GM18873 (cell line): ENCODE measurements at regions not wholly inside any gene's neighbourhood (a gene's known extent, or its start where the extent isn't known, plus 50 kb on each side); places are given as distances from the start of the nearest gene placed in this dataset.

Source experiments
- ATAC-seq: cut with Tn5 transposase; IDR thresholded peaks from one replicate; pipeline ENCODE4 v1.9.1; 2021; ENCODE audit warnings: mild to moderate bottlenecking, moderate library complexity, moderate number of reproducible peaks; ENCODE audit not compliant: unreplicated experiment, low FRiP score

DNA sequence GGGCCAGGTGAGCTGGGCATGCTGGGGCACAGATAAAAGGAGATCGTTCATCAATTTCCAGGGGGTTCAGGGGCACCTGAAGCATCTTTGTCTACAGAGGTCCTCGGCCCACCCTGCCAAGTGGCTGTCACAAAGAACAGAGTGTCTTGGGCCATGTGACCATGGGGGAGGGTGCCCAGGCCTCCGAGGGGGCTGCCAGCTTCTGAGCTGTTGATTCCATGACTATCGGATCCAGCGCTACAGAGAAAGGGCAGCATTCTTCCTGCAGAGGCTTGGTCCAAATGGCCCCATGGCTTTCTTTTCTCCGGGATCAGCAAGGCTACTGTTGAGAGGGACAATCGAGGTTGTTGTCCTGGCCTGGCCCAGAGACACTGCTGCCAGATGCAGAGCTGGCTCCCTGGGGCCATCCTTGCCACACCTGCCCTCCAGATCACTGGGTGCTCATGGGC is 289.2 kb downstream of the ZSWIM6 start:
- ATAC-seq = no peak

DNA sequence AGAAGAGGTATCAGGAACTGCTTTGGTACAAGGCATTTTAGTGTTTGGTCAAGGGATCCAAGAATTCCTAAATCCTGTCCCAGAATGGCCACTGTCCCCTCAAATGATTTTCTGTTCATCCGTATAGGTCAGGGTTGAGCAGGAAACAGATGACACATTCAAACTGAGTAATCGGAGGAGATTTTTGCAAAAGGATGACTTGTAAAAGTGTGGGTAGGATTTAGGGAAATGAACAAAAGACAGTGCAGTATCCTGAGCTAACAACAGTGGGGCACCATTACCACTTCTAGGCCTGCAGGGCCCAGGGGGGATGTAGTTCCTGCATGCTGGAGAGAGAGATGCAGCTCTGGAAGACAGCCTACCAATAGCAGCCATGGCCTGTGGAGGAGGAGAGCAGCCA is 290.1 kb downstream of the ZSWIM6 start:
- ATAC-seq = no peak

DNA sequence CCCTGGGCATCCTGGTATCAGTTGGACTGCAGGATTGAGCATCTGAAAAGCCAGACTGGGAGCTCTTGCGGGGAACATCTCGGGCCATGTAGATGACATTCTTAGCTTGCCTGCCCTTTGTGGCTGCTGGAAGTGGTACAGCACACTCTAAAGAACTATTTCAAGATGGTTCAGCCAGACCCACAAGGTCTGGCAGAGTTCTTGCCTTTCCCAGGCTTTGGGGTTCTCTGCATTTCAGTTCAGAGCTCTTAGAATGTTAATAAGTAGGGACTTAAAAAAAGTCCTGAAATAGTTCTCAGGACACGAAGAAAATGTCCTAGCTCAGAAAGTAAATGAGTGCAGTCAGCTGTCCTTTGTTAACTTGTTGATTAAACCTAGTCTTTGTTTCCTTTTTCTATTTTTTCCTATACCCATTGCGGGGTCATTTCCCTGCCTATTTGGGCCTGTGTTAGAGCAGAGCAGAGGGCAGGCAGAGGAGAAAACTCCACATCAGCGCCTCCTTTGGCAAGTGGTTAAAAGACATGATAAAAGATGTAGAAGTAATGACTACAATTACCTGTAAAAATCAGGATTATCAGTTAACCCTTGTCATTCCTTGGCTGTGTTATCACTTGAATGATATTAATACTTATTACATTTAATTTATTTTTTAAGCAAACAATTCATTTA is 291.5 kb downstream of the ZSWIM6 start:
- ATAC-seq = no peak

DNA sequence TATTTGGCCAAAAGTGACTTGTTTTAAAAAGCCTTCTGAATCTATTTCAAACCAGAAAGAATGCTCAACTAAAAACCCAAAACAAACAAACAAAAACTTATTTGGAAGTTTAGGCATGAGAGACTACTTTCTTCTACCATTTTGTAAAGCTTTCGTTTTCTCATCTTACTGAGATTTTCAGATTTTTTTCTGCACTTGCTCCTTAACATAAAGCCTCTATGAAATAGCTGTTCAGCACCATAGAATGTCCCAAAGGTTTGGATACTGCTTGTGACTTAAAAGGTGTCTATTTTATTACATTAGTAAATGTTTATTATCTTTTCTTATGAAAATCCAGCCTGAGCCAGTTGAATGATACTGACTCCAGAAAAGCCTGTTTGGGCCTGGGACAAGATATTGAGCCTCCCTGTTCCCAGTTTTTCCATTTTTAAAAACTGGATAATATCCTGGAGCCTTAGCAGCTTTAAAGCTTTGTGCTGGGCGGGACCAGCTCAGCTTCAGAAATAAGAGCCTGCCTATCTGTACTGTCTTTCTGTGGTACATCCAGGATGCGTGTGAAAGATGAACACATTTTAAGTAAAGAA is 292.6 kb downstream of the ZSWIM6 start:
- ATAC-seq = no peak

DNA sequence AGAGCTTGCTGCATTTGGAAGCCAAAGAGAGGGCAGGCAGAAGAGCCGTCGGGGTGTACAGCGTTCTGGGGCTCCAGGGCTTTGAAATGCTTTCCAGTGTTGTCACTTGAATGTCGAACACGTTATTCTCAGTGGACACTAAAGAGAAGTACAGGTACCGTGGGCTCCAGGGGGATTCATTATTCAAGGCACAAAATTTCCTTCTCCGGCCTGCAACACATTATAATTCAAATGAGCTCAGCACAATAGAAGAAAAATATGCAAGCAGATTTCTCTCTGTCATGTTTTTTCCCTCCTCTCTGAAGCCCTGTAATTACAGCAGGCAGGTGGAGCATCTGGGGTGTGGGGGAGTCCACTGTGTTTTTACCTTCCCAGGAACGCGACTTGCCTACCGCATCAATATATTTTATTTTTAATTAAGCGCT is 293.1 kb downstream of the ZSWIM6 start:
- ATAC-seq = no peak

DNA sequence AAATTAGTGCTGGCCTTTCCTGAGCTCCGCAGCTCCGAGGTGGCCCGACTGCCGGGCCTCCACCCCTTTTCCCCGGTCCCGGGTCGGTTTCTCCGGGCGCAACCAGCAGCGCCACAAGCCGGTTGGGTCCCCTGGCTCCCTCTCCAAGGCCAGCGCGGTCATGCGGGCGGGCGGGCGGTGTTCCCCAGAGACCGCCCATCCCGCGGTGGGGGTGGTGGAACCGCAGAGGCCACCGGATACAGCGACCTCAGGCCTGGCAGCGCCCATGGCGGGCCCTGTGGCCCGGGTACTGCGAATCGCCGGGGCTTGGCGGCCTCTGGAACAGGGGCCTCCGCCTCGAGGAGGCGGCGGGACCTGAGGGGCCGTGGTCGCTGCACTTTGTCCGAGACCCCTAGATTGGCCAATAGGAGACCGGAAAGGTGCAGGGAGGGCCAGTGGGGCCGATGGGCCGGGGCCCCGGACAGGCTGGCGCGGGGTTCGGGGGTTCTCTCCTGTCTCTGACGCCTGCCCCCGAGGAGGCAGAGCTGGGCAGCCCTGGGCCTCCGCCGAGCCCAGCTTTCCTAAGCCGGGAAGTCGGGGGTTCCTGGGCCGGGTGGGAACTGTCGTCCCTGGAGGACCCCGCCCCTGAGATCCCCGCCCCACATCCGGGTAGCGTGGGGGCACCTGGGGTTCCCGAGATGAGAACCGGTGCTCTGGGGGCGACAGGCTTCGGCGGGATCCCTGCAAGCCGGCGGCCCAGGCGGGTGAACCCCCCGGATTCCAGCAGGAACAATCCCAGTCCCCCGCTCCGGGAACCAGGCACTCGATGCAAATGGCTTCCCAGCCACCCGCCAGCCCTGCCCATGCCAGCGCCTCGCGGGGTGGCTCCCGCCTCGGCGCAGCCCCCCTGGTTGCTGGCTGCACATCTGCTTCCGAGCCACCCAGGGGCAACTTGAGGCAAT is 293.9 kb downstream of the ZSWIM6 start:
- no peak for ATAC-seq

DNA sequence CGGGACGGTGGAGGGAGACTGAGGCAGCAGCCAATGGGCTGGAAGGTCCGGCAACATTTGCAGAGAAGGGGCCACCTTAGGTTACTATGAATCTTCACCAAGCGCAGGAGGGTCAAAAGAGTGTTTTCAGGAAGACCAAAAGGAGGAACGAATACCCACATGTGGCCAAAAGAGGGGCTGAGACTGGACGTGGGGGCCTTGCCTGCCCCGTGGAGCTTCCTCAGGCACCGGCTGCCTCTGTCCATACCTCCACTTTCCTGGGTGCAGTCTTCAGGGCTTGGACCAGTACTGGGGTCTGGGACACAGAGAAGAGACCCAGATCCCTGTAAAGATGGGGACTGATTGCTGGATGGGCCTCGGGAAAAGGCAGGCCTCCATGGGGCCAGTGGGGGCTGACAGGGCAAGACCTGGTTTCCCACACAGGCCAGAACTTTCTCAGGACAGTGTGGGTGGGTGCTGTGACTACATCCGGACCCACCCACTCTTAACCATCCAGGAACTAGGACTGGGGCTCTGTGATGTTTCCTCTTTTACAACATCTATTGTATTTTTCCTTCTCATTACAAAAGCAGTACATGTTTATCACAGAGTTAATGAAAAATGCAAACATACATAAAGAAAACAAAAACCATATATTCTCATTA is 294.7 kb downstream of the ZSWIM6 start:
- ATAC-seq = no peak

DNA sequence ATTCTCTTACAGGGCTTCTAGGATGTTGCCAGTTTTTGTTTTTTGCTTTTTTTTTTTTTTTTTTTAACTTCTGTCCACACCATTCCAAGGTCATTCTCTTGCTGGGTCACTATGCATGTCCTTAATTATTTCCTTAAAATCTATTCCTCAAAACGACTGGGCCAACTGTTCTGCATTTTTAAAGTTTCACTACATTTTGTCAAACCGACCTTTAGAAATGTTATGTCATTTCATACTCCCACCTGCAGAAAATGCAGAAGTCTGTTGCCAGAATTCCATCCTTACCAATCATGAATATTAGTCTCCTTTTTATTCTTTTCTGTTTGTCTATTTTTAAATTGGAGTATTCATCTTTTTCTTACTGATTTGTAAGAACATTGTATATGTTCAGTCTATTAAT is 295.5 kb downstream of the ZSWIM6 start:
- no peak for ATAC-seq

DNA sequence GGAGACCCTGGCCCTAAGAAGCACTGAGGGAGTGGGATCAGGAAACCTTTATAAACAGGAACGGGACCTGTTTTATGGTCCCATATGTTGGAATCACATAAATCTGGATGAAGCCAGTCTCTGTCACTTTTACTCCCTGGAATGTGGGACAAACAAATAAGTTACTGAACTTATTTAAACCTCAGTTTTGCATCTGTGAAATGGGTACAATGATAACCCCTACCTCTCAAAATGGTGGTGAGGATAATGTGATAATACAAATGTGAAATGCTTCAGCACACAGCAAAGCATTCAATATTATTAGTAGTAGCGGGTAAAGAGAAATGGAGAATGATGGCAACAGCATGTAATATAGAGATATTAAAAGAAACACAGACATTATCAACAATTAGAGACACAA is 298.9 kb downstream of the ZSWIM6 start:
- no peak for ATAC-seq

DNA sequence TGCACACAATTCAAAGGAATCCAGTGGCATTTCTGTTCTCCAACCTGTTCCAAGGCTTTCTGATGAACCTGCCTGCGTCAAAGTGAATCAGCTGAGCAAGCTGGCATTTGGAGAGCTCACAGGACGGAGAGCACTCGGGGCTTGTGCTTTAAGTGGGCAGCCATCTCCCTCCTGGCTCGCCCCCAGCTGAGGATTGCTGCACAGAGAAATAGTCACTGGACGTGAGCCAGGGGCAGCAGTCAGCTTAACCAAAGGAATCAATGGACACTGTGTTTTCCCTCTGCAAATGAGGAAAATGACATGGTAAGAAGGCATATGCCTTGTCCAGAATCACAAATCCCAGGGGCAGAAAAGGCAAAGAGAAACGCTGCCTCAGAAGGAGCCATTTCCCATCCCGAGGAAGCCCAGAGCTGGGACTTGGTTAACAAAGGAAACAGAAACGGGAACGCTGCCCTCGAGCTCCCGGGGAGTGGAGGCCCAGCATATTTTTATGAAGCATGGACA is 299.4 kb downstream of the ZSWIM6 start:
- no peak for ATAC-seq

DNA sequence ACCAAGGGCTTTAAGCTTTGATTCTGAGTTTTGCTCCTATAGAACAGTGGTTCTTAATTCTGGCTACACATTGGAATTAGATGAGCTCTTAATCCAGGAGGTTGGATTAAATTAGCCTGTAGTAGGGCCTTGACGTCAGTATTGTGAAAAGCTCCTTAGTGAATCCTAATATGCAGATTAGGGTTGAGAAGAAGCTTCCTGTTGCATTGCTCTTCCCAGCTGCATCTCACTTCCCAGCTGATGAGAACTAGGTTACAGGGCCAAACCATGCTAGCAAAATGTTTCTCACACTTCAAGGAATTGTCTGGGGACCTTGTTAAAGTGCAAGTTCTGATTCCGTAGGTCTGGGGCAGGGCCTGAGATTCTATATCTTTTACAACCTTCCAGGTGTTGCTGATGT is 300.0 kb downstream of the ZSWIM6 start:
- no peak for ATAC-seq

DNA sequence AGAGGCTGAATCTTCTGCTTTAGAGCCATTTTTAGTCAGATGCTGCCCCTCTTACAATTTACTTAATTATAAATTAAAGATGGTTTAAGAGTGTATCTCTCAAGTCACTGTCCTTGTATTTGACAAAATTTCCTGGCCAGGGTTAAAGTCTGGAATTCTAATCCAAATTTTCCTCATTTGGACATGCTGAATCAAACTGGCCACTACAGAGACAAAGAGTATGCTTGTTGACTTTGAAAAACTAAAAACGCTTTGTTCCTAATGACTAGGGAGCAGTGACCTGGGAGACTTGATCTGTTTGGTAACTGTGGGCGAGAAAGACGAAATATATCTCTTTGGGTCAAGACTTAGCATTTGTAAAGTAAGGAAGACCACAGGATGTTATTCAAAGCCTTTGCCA is 303.2 kb downstream of the ZSWIM6 start:
- no peak for ATAC-seq

DNA sequence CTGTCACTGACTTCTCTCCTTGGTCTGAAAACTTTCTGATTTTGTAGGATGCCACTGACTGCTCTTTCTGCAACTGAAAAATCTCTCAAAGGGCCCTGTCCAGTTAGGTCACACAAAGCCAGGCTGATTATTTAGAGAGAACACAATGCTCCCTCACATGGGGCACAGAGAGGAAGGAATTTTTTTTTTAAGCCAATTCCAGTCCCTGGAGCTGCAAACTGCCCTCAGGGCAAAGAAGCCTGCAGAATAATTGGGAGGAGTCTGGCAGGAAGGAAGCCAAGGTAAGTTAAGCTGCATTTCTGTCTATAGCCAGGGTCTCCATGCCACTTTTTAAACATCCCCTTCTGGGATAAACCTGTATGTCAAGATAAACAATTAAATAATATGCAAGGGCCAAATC is 305.5 kb downstream of the ZSWIM6 start:
- ATAC-seq = no peak

DNA sequence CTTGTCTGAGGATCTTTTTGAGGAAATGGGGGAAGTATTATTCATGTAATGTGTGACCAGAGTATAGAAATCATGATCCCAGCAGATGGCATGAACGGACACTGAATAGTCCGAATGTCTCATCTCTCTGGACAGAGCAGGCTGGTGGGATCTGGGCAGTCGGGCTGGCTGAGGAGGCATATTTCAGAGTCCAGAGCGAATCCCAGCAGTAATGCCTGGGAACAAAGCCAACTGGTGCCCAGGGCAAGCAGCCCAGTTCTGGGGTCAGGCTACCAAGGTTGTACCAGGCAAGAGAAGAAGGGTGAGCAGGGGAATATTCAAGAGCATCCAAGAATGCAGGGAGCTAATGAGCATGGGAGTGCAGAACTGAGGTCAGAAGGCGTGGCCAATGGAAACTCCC is 306.4 kb downstream of the ZSWIM6 start:
- no peak for ATAC-seq

DNA sequence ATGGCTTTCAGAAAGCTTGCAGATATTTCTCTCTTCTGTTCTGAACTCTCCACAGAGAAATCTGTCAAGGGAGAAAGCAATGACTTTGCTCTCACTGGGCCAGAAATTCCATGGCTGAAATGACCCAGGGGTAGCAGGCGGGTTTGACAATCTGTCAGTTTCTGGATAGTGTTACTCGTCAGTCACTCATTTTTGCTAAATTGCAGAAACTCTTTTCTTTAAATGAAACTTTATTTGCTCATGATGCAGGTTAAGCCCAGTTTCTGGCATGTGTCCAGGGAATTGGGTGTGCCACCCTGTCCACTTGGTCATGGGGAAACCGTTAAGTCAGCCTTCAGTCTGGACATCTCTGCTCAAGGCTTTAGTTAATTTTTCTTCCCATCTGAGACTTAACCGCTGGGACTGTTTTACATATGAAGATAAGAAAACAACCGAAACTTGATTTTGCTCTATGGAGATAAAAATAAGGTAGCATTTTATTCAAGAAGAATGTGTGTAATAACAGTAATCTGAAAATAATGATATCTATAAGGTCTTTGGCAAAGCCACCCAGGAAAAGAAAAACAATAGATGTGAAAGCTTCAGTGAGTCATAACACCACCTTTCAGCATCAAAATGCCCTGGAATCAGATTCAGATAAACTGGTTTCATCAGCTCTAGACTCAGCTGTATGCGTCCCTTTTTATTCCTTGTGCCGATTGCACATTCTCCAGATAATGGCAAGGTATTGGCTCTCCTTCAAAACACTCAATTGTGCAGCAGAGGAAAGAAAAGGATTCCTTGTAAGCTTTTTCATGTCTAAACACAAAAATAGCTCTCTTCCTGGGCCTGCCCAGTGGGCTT is 308.3 kb downstream of the ZSWIM6 start:
- ATAC-seq = no peak

DNA sequence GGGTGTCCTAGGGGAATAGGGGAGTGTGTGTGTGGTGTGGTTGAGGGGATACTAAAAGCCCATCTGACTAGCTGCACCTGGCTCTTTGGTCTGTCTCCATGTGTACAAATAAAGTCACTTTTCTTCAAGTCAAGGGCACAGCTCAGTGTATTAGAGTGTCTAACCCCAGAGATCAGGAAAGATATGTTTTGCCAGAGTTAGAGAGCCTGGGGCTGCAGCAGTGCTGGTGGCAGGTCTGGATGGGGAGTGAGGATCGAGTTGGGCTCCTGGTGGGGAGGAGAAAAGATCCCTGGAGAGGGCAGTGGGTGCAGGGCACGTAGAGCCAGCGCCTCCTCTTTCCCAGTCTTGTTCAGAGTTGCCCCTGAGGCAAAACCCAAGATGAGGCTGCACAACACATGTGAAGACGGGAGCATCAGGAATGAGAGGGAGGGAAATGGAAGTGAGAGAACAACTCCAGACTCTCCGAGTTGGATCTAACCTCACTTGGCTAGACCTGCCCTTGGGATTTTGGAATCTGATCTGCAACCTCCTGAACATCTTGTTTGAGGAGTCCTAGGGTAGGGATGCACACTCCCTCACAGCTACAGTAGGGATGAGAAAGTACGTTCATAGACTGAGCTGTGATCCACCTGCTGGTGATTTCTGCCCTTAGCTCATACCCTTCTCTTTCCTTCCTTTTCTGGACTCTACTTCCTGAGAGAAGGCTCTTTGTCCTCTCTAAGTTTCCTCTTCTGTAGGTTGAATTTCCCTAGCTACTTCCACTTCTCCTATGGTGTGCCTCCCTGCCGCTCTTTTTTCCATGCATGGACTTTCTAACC is 309.9 kb downstream of the ZSWIM6 start:
- ATAC-seq = no peak

DNA sequence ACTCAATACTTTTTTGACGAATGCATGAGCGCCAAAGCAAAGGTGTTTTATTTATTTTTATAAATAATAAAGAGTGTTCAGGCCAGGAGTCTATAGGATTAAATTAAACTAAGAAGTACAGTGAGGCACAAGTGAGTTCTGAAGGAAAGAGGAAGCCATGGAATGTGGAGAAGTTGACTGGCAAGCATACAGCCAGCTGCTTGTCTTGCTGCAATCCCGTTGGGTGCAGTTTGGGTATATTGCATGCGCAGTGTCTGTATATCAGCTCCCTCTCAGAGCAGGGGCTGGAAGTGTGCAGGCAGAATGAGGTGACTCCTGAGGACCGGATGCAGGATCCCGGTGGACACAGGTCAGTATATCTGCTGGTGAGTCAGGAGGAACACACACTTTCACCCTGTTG is 315.6 kb downstream of the ZSWIM6 start:
- ATAC-seq = no peak

DNA sequence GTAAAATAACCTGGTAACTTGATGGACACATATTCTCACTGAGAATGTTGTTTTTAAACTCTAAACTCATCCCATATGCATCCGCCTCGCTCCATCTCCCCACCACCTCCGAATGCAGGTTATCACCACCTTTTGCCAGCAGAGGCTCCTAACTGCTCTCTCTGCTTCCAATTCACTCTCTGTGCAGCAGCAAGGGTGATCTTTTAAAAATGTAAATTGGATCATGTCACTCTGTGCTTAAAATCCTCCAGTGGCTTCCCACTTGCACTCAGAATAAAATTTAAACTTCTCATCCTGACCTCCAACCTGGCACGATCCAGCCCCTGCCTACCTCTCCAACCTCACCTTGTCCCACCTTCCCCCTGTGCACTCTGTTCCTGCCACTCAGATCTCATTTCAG is 317.2 kb downstream of the ZSWIM6 start:
- no peak for ATAC-seq

DNA sequence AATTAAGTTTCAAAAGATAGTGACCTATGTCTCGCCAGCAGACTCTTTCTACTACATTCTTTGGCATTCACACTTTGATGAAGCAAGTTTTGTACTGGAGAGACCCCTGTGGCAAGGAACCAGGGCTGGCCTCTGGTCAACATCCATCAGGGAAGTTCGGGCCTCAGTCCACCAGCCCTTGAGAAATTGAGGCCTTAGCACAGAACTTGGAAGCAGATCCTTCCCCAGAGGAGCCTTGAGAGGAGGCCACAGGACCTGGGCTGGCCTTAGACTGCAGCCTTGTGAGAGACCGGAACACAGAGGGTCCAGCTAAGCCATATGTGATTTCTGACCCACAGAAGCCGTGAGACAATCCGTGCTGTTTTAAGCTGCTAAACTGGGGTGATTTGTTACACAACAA is 317.9 kb downstream of the ZSWIM6 start:
- ATAC-seq = no peak
